ENCODE measurements at regions not wholly inside any gene's neighbourhood (a gene's known extent, or its start where the extent isn't known, plus 50 kb on each side); places are given as distances from the start of the nearest gene placed in this dataset.

- Histone ChIP-seq H3K27ac (ENCODE audit: low read length) (no peak overlapping the region), H3K4me3 (ENCODE audit: low read depth in 2 of 2, low read length in 2 of 2) (no peak overlapping the region), H3K4me1 (ENCODE audit: control insufficient read depth, insufficient read depth, low read length) (no peaks in the 10 kb centered on the region), H3K27me3 (ENCODE audit: control insufficient read depth, insufficient read depth, low read length) (no peaks in the 10 kb centered on the region), H3K36me3 (ENCODE audit: control insufficient read depth, insufficient read depth, low read length) (no peaks in the 10 kb centered on the region), H3K9me3 (ENCODE audit: control insufficient read depth, insufficient read depth, low read depth, low read length) (no peaks in the 10 kb centered on the region)
- ATAC-seq (no peak), DNase-seq (ENCODE audit: low read depth, low spot score) (no peak)
- TF ChIP-seq TCF7L2 (IDR thresholded peaks at IDR 0.05; ENCODE audit: low read depth, low read length) (no peak), SIN3A (IDR thresholded peaks at IDR 0.05; ENCODE audit: borderline replicate concordance, insufficient read depth, low read depth, low read length) (no peak), CTCF (IDR thresholded peaks at IDR 0.05) (no peak), REST (IDR thresholded peaks at IDR 0.05; ENCODE audit: insufficient read depth in 1 of 2, low read depth in 2 of 2, low read length in 1 of 2) (no peak), POLR2AphosphoS5 (IDR thresholded peaks at IDR 0.05; ENCODE audit: low read depth, low read length) (no peak)
- no TSS peak for BruUV-seq (replicated peaks)
- CTCF ChIA-PET = no interaction called here
- intact Hi-C loops (cut with micrococcal nuclease; ENCODE audit: unreplicated experiment) = no loop called here
- POLR2A ChIA-PET = no interaction called here
- in situ Hi-C loops (cut with HindIII; ENCODE audit: low pct_unique_long_range_greater_than_20kb, low sequenced_read_pairs) = no loop called here
These were observed 74.4 kb downstream of the LUZP4 start for GRCh38 chrX:115363897-115364296.

GRCh38 chrX:115364670-115365069 is 75.2 kb downstream of the LUZP4 start:
- Histone ChIP-seq H3K4me1 (ENCODE audit: control insufficient read depth, insufficient read depth, low read length) (no peaks in the 10 kb centered on the region), H3K4me3 (ENCODE audit: low read depth in 2 of 2, low read length in 2 of 2) (no peak overlapping the region), H3K27ac (ENCODE audit: low read length) (no peak overlapping the region), H3K36me3 (ENCODE audit: control insufficient read depth, insufficient read depth, low read length) (no peaks in the 10 kb centered on the region), H3K9me3 (ENCODE audit: control insufficient read depth, insufficient read depth, low read depth, low read length) (no peaks in the 10 kb centered on the region), H3K27me3 (ENCODE audit: control insufficient read depth, insufficient read depth, low read length) (no peaks in the 10 kb centered on the region)
- DNase-seq (ENCODE audit: low read depth, low spot score) = no peak
- no peak for ATAC-seq
- ChIA-PET CTCF (no interaction called here), POLR2A (no interaction called here)
- in situ Hi-C loops (cut with HindIII; ENCODE audit: low pct_unique_long_range_greater_than_20kb, low sequenced_read_pairs) (no loop called here), intact Hi-C loops (cut with micrococcal nuclease; ENCODE audit: unreplicated experiment) (no loop called here)
- TF ChIP-seq POLR2AphosphoS5 (IDR thresholded peaks at IDR 0.05; ENCODE audit: low read depth, low read length) (no peak), TCF7L2 (IDR thresholded peaks at IDR 0.05; ENCODE audit: low read depth, low read length) (no peak), CTCF (IDR thresholded peaks at IDR 0.05) (no peak), SIN3A (IDR thresholded peaks at IDR 0.05; ENCODE audit: borderline replicate concordance, insufficient read depth, low read depth, low read length) (no peak), REST (IDR thresholded peaks at IDR 0.05; ENCODE audit: insufficient read depth in 1 of 2, low read depth in 2 of 2, low read length in 1 of 2) (no peak)
- BruUV-seq (replicated peaks) = no TSS peak
